ENCODE measurements at regions not wholly inside any gene's neighbourhood (a gene's known extent, or its start where the extent isn't known, plus 50 kb on each side); places are given as distances from the start of the nearest gene placed in this dataset.
A peak's percentile ranks its signal among the peaks of the same experiment; 100 is the strongest.

- no peak for DNase-seq
Measured at GRCh38 chr1:185578293-185578692, 155.9 kb upstream of the HMCN1 start.

- DNase-seq = no peak
Measured at GRCh38 chr1:185574139-185574875, 159.9 kb upstream of the HMCN1 start.

GRCh38 chr1:185573677-185574076 lies 160.5 kb upstream of the HMCN1 start:
- DNase-seq = peak in 3 of 4 experiments; percentile 40 to 52 (median 41)

- DNase-seq = no peak
Measured at GRCh38 chr1:185573162-185573561, 161.0 kb upstream of the HMCN1 start.

DNA sequence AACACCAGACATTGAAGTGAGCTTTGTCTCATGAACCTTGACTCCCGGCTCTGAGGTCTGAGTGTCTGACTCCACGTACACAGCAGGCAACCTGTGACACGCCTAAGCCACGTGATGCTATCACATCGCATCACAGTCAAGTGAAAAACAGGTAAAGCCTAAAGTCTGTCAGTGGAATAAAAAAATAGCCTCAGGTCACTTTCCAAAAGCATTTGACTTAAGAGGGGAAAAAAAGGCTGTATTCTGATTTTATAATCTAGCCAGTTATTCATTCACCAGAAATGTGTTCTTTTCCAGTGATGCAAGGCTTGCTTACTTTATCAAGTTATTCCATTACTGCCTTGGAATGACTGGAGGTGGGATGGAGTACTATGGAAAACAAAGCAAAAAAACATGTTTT lies 163.2 kb upstream of the HMCN1 start:
- no peak for DNase-seq

- DNase-seq = peak in 2 of 4 experiments; percentile 49 to 65
Measured at GRCh38 chr1:185568155-185569123, 165.8 kb upstream of the HMCN1 start.

GRCh38 chr1:185567440-185567839 lies 166.8 kb upstream of the HMCN1 start:
- DNase-seq = no peak

DNA sequence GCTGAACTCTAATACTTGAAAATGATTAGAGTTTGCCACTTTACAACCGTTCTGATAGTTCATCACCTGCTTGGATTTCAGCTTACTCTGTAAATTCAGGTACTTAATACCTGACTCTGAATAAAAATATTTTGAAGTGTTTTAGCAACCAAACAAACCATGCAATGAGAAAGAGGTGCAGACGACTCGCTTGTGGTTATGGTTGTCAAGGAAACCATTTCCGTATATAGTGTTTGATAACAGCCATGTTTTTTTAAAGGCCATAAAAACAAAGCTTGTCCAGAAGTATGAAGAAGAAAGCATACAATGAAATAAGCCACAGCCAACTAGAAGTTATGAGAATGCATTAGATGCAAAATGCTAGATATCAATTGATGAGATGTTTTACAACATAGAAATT lies 167.2 kb upstream of the HMCN1 start:
- peak in 3 of 4 experiments; percentile 18 to 58 (median 52) for DNase-seq

DNA sequence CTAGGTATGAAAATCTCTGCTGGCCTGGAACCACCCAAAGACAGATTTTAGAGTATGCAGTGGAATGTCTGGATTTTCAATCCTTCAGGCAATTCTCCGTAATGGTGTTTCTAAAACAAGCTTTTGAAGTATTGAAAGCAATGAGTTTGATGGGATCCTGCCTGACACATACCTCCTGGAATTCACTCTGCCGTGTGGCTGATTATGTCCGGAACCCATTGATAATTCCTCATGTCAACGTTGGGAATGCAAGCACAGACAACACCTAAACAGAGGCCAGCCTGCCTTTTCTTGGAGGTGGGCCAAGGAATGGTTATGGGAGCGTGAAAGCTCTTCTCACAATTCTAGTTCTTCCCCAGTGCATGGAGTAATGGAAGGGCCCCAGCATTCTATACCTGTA lies 168.9 kb upstream of the HMCN1 start:
- DNase-seq = no peak

- no peak for DNase-seq
Measured at GRCh38 chr1:185564816-185565215, 169.4 kb upstream of the HMCN1 start.

GRCh38 chr1:185562461-185563359 lies 171.5 kb upstream of the HMCN1 start:
- DNase-seq = no peak

- no peak for DNase-seq
Measured at GRCh38 chr1:185561629-185562028, 172.6 kb upstream of the HMCN1 start.

DNA sequence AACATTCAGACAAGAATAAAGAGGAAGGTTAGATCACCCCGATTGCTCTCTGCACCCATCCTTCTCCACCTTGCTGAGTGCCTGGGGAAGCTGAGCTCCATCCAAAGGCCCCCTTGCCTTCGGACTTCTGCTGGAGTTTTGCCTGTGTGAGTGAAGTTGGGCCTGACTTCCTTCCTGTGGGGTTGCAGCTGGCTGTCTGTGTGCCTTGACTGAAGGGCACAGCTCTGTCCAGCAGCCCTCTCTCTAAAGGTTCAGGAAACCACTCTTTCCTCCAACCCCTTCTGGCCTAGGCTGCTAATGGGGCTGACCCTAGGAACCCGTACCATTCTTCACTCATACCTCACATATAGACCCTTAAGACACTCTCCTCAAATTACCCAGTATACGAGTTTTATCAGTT lies 173.4 kb upstream of the HMCN1 start:
- DNase-seq = peak in 3 of 4 experiments; percentile 31 to 42 (median 37)

DNA sequence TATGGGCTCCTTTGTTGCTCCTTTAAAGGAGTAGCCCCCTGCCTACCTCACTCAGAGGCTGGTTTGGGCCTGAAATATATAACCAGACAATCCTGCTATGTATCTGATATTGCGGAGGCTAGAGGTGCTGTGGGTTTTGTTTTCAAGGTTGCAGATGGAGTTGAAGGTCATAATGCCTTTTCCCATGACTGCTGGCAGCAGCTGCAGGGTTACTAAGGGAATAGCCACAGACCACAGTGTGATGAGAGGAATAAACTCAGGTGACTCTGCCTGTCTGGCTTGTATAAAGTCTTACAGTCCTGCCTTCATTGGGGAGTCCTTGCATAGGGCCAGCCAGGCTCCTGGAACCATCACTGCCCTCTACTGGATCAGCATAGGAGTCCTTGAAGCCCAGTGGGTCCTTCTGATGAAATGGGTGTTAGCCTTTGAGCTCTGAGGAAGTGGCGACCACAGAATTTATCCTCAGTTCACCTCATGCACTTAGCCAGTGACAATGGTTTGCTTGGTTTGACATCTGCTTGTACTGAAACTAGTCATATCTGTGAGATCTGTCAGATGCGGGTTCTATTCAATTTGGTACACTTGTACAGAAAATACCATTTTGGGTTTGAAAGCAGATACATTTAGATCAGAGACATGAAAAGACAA lies 174.4 kb upstream of the HMCN1 start:
- DNase-seq = peak; percentile 78 to 88 (median 86)

- no peak for DNase-seq
Measured at GRCh38 chr1:185559151-185559550, 175.0 kb upstream of the HMCN1 start.

DNA sequence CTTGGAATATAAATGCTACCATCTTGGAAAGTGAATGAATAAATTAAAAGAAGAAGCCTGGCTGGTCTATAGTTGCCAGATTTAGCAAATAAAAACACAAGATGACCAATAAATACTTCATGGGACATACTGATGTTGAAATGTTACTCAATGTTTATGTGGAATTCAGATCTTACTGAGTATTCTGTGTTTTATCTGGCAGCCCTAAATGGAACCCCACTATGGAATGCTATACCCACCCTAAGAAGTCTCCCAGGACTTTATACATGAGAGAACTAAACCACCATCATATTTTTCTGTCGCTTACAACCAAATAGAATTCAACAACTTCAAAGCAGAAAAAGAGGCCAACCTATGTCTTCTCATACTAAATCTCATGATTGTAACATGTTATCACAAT lies 177.6 kb upstream of the HMCN1 start:
- no peak for DNase-seq

- DNase-seq = no peak
Measured at GRCh38 chr1:185555743-185556142, 178.4 kb upstream of the HMCN1 start.

DNA sequence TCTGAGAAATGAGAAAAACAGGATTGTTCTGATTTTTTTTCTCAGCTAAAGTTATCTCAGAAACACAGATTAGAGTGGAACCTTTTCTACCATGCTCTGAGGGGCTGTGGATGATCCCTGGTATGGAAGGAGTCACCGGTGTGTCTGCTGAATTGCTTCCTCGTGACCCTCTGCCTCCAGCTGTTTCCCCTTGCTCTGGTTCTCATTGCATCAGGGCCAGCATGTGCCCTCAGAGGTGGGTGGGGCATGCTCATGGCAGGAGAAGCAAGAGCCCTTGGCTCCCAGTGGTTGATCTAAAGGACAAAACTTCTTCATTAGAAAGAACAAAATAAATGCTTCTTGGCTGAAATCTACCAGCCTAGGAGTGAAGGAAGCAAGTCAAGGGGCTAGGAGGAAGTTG lies 183.2 kb upstream of the HMCN1 start:
- DNase-seq = peak; percentile 75 to 90 (median 89)

GRCh38 chr1:185549906-185550305 lies 184.3 kb upstream of the HMCN1 start:
- DNase-seq = no peak

DNA sequence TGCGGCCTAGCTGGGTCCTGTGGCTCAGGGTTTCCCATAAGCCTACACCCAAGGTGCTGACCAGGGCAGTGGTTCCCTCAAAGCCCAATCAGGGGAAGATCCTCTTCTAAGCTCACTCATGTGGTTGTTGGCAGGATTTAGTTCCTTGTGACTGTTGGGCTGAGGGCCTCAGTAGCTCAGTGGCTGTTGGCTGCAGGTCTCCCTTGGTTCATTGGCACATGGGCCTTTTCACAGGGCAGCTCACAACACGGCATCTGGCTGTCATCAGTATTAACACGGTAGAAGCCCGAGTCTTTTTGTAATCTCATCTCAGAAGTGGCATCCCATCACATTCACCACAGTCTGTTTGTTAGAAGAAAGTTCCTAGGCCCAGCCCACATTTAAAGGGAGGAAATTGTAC lies 188.2 kb upstream of the HMCN1 start:
- DNase-seq = peak in 1 of 4 experiments; percentile 5

GRCh38 chr1:185541871-185542301 lies 192.3 kb upstream of the HMCN1 start:
- DNase-seq = peak in 3 of 4 experiments; percentile 38 to 58 (median 58)

DNA sequence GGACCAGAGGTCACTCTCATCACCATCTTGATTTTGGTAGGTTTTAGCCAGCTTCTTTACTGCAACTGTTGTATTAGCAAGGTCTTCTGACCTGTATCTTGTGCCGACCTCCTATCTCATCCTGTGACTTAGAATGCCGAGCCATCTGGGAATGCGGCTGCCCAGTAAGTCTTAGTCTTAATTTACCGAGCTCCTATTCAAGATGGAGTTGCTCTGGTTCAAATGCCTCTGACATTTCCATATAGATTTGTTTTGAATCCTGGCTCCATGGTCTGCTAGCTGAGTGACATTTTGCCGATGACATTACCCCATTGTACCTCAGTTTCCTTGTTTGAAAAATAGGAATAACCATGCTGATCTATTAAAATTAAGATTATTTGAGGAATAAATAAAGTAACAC lies 193.9 kb upstream of the HMCN1 start:
- DNase-seq = no peak
